T47D (cell line): ENCODE measurements at regions not wholly inside any gene's neighbourhood (a gene's known extent, or its start where the extent isn't known, plus 50 kb on each side); places are given as distances from the start of the nearest gene placed in this dataset.

Experiments
- DNase-seq, 2 experiments: peaks; one replicate each; pipeline versions ENCODE4 v3.0.0 to v3.0.0-alpha.2; 2011 to 2012; ENCODE audit warnings: low read depth in 1 of 2, low spot score in 1 of 2
- JUND ChIP-seq: IDR thresholded peaks from 2 replicates; pipeline ENCODE4 v1.6.1; 2012; ENCODE audit warnings: low read depth
- in situ Hi-C: cut with HindIII; loops from 2 replicates; pipeline ENCODE4 v1.10.0; 2016; ENCODE audit warnings: low sequenced_read_pairs, low pct_unique_long_range_greater_than_20kb

DNA sequence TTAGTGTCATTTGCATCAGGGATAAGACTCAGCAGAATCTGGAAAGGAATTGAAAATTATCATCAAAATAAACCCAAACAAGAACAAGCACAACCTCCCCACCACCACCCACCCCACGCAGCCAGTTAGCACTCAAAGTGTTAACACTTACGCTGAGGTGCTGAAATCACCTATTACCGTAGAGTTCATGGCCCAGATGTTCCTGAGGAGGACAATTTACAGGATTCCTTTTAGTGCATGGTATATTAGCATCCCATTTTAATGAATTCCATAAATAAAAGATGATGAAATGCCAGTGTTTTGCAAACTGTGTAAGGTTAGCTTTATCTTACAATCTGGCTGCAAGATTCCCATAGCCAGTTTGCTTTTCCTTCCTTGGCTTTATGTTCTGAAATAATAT, 359.3 kb upstream of the SOX11 start:
- DNase-seq: no peak
- no peak for TF ChIP-seq JUND
- in situ Hi-C loops: no loop called here

GRCh38 chr2:5339473-5339872, 352.7 kb upstream of the SOX11 start:
- in situ Hi-C loops: no loop called here
- DNase-seq: no peak
- TF ChIP-seq JUND: no peak

GRCh38 chr2:5343785-5344335, 348.3 kb upstream of the SOX11 start:
- in situ Hi-C loops: no loop called here
- no peak for TF ChIP-seq JUND
- no peak for DNase-seq

GRCh38 chr2:5352286-5352685, 339.9 kb upstream of the SOX11 start:
- no peak for TF ChIP-seq JUND
- in situ Hi-C loops: no loop called here
- DNase-seq: no peak

DNA sequence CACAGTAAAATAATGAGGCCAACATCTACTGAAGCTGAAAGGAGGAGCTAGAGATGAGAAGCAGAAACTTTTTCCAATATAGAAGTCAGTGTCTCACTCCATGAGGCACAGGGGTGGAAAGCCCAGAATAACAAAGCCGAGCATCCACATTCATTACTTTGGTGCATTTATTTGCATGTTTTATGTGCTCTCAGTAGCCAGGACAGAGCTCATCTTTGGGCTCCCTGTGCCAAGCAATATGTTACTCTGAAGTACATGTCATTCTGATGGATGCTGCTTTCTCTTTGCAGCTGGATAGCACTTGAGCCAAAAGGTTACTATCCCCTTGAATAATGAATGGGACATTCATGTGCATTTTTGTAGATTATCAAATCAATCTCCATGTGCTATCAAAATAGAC, 338.6 kb upstream of the SOX11 start:
- no peak for TF ChIP-seq JUND
- no peak for DNase-seq
- in situ Hi-C loops: no loop called here

DNA sequence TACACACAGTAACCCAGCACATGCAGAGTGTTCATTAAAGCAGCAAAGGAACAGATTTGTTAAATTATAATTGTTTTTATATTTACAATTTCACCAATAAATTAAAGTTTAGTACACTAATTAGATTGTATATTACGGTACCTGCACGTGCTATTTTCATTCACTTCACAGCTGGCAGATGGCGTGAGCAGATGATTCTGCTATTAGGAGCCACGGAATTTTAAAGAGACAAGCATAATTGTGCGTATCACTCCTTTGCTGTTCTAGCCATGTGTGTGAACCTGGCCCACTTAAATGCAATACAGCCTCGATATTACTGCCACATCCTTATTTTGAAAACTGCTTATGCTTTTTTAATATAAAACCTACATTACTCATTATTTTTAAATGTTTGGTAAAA, 332.8 kb upstream of the SOX11 start:
- DNase-seq: no peak
- no peak for TF ChIP-seq JUND
- in situ Hi-C loops: no loop called here

- in situ Hi-C loops: no loop called here
- no peak for TF ChIP-seq JUND
- DNase-seq: no peak
Measured at GRCh38 chr2:5360081-5360480, 332.1 kb upstream of the SOX11 start.

DNA sequence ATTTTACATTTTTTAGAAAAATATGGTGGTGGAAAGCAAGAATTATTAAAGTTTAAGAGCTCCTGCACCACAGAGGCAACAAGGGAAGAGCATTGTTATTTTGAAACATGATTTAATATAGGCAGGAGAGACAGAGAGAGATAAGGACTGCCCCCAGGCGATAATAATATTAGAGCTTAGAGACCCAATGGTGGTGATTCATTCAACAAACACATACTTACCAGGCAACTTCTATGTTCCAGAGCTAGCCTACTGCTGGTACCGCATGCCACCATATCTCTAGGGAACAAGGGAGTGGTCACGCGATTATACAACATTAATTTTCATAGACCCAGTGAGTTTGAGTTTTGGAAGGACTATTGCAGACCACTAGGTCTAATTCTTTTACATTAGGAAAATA, 327.8 kb upstream of the SOX11 start:
- in situ Hi-C loops: no loop called here
- no peak for TF ChIP-seq JUND
- no peak for DNase-seq

- TF ChIP-seq JUND: no peak
- in situ Hi-C loops: no loop called here
- peak; percentile 21 to 69 for DNase-seq
Measured at GRCh38 chr2:5365871-5366461, 326.2 kb upstream of the SOX11 start.

DNA sequence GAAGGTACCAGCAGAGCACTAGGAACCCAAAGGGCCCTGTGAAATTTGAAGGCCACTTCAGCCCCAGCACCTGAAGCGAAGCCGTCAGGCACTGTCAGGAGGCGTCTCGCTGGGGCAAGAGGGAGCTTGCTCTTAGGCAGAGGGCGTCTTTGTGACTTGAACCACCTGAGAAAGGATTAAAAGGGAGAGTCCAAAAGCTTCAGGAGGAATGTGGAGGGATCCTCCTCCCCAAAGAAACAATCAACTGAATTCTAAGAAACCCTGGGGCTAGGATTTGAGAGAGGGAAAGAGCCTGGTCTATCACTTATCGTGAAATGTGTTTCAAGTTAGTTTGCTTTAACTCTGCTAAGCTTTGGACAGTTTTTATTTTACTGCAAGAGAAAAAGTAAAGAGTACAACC, 324.9 kb upstream of the SOX11 start:
- no peak for TF ChIP-seq JUND
- in situ Hi-C loops: no loop called here
- no peak for DNase-seq

DNA sequence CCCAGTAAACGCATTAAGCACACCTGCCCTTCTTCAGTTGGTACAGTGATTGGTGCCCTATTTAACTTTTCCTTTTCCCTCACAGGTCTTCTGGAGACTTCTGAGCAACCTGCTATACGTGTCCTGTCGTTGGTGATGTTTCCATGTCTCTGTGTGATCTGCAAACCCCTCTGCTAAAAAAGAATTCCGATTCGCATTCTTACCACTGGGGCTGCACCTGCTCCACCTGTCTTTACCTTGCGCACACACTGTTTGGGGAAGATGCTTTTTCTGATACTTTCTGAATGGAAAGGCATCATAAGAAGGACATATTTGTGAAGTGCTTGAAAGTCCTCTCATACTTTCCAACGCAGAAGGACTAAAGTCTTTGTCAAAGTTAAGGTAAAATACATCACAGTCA, 323.9 kb upstream of the SOX11 start:
- in situ Hi-C loops: no loop called here
- no peak for TF ChIP-seq JUND
- peak; percentile 7 to 30 for DNase-seq

GRCh38 chr2:5369510-5369909, 322.7 kb upstream of the SOX11 start:
- in situ Hi-C loops: no loop called here
- no peak for DNase-seq
- no peak for TF ChIP-seq JUND

DNA sequence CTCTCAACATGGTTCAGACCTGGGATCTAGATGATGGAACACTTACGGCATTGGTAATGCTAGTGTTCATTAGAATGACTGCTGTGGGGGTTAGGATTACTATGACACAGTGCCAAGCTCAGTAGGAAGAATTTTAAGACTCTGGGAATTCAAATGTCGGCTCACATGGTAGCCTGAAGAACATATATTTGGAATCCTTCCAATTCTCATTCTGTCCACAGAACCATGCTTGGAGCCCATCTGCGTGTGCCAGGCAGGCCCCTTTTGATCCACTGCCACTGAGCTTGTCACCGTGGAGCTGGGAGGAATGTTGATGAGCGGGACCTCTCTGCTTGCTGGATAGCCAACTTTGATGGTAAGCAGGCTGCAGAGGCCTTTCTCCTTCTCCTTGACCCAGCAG, 322.0 kb upstream of the SOX11 start:
- no peak for DNase-seq
- TF ChIP-seq JUND: no peak
- in situ Hi-C loops: no loop called here

DNA sequence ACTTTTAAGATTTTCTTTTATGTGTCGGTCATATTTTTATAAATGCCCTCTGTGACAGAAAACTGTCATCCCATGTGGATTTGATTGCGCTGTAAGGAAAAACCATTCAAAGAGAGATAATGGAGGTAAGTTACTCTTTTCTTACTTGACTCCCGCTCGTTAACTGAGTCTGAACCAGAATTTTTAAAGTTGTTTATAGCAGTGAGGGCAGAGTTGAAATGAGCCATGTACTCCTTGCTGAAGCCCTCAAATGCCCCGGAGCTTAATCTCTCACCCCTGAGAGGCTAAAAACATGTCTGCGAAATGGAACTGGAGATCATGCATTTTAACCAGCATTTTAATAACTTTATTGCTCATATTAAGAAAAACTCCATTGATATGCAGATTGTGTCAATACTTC, 320.0 kb upstream of the SOX11 start:
- in situ Hi-C loops: no loop called here
- no peak for DNase-seq
- no peak for TF ChIP-seq JUND
